Omental fat pad (tissue), 3 donors: ENCODE measurements at regions not wholly inside any gene's neighbourhood (a gene's known extent, or its start where the extent isn't known, plus 50 kb on each side); places are given as distances from the start of the nearest gene placed in this dataset.

Experiments
- ATAC-seq: fragments of 150-250 bp; one replicate; pipeline ENCODE4 v1.9.1; 2016; ENCODE audit warnings: mild to moderate bottlenecking, moderate library complexity; ENCODE audit not compliant: low FRiP score
- DNase-seq: peaks from one replicate; pipeline ENCODE4 v3.0.0-alpha.2; 2019; ENCODE audit warnings: low spot score
- CTCF ChIP-seq, 3 donors: fragments of 450-650 bp; IDR thresholded peaks; one replicate each; pipeline ENCODE4 v1.5.1; 2016 to 2017; ENCODE audit warnings: antibody characterized with exemption in 3 of 3, mild to moderate bottlenecking in 3 of 3, moderate library complexity in 2 of 3

DNA sequence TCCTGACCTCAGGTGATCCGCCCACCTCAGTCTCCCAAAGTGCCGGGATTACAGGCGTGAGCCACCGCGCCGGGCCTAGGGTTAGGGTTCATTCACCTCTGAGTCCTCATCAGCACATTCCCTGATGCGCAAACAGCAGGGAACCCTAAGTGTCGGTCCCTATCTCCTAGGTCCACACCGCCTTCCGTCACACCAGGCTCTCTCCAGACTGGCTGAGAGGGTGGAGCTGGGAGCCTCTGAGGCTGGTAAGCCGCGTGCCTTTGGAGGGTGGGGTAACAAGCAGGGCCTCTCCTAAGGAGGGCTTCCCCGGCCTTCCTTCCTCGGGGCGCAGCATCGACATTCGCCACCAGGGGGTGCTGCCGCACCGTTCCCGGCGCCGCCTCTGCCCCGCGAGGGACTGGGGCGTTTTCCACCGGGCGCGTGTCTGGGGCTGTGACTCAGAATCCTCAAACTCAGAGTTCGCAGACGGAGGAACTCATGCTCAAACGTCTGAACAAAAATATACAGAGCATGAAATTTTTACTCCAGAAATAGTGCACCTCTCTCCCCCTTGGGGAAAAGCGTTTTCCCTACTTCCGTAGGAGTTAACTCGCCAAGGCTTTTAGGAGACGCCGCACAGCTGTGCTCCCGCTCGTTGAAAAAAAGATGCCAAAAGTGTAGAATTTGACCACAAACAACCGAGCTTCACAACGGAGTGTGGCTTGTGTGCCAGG, 63.9 kb upstream of the ASAP2 start:
- peak in 2 of 3 donors; percentile 87 to 99 for TF ChIP-seq CTCF (IDR thresholded peaks at IDR 0.05)
- DNase-seq = peak; percentile 83
- peak; percentile 97 for ATAC-seq

DNA sequence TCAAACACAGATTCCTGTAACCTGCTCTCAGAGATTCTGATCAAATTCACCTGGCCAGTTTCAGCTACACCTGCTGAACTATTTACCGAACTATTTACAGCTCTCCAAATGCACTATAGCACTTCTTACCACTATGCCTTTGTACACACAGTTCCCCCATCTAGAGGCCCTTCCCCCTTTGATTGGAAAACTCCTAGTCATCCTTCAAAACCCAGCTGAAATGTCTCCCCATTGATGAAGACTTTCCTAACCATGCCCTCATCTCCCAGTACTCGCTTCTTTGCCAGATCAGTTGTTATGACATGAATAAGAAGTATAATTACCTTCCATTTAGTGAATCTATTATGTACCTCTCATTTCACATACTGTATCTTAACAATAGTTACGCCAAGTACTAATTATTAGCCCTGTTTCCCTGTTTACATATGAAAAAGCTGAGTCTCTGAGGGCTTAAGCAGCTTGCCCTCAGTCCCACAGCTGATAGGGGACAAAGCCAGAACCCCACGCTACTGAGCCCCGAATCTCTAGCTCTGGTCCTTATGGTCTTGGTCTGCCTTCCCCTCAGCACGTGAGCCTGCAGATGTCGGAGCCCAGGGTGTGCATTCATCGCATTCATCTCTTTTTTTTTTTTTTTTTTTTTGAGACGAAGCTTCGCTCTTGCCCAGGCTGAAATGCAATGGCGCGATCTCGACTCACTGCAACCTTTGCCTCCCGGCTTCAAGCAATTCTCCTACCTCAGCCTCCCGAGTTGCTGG, 64.7 kb upstream of the ASAP2 start:
- no peak for ATAC-seq
- TF ChIP-seq CTCF (IDR thresholded peaks at IDR 0.05) = no peak
- DNase-seq = no peak

- DNase-seq (no peak), ATAC-seq (no peak)
- no peak for TF ChIP-seq CTCF (IDR thresholded peaks at IDR 0.05)
Measured at GRCh38 chr2:9141091-9141667, 65.4 kb upstream of the ASAP2 start.

GRCh38 chr2:9140645-9141044, 66.0 kb upstream of the ASAP2 start:
- TF ChIP-seq CTCF (IDR thresholded peaks at IDR 0.05) = no peak
- DNase-seq (no peak), ATAC-seq (no peak)

- ATAC-seq (no peak), DNase-seq (peak; percentile 64)
- peak in 1 of 3 donors; percentile 13 for TF ChIP-seq CTCF (IDR thresholded peaks at IDR 0.05)
Measured at GRCh38 chr2:9139491-9140443, 66.8 kb upstream of the ASAP2 start.

DNA sequence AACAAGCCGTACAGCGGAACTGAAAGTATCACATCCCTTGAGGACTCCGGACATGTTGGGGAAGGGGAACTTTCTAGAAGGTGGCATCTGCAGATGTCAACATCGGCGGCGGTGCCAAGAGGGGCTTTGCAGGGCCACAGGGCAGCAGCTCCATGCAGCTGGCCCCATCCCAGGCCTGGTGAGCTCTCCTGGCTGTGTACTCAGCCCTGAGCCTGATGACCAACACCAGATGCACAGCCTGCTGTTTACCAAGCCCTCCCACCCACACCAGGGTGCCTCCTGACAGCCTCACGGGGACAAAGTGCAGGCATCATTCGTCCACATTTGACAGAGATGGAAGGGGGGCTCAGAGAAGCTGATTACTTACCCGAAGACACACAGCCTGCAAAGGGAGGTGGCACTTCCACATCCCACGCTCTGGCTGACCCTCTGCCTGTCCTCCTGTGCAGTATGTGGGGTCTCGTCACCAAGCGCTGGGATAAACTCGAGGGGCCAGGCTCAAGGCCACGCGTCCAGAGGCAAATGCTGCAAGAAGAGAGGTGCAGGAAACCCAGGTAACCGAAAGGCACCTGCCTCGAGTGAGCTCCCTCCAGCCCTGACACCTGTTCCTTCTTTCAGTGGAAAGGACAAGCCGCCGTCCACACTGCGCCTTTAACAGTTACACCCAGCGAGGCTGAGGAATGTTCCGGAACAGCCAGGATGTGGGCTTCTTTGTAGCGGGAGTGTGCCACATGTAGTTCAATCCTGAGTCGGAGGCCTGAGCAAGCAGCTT, 69.0 kb upstream of the ASAP2 start:
- no peak for TF ChIP-seq CTCF (IDR thresholded peaks at IDR 0.05)
- DNase-seq = no peak
- no peak for ATAC-seq
